Upper lobe of left lung (tissue), 6 donors: ENCODE measurements at regions not wholly inside any gene's neighbourhood (a gene's known extent, or its start where the extent isn't known, plus 50 kb on each side); places are given as distances from the start of the nearest gene placed in this dataset.

ENCODE experiments used
- ATAC-seq, 2 donors: fragments of 200-7000 bp; cut with Tn5 transposase; one replicate each; pipeline ENCODE4 v1.9.1; 2022; ENCODE audit warnings: mild to moderate bottlenecking in 2 of 2, moderate library complexity in 2 of 2; ENCODE audit not compliant: low FRiP score in 2 of 2
- DNase-seq, 2 donors: peaks; one replicate each; pipeline ENCODE4 v3.0.0-alpha.2; 2019 to 2020
- H3K27ac ChIP-seq, 4 donors: fragments of 200-600 bp; sonication (generic); one replicate each; pipeline ENCODE4 v1.5.1; 2016 to 2019
- H3K27me3 ChIP-seq, 4 donors: fragments of 200-600 bp; sonication (generic); one replicate each; pipeline ENCODE4 v1.5.1; 2017 to 2019
- H3K36me3 ChIP-seq, 4 donors: fragments of 200-600 bp; sonication (generic); one replicate each; pipeline ENCODE4 v1.5.1; 2016 to 2019
- H3K4me1 ChIP-seq, 4 donors: fragments of 200-600 bp; sonication (generic); one replicate each; pipeline ENCODE4 v1.5.1; 2018 to 2019
- H3K4me3 ChIP-seq, 4 donors: fragments of 200-600 bp; sonication (generic); one replicate each; pipeline ENCODE4 v1.5.1; 2017 to 2019; ENCODE audit warnings: mild to moderate bottlenecking in 2 of 4, moderate library complexity in 1 of 4
- H3K9me3 ChIP-seq, 4 donors: fragments of 200-600 bp; sonication (generic); one replicate each; pipeline ENCODE4 v1.5.1; 2018 to 2019
- EP300 ChIP-seq, 4 donors: sonication (generic); formaldehyde crosslinking; IDR thresholded peaks; one replicate each; pipeline ENCODE4 v1.5.1; 2017; ENCODE audit warnings: antibody characterized with exemption in 4 of 4, control low read depth in 2 of 4
- POLR2A ChIP-seq, 4 donors: fragments of 450-650 bp; IDR thresholded peaks; one replicate each; pipeline ENCODE4 v1.5.1; 2016 to 2017; ENCODE audit warnings: antibody characterized with exemption in 4 of 4, mild to moderate bottlenecking in 2 of 4
- POLR2AphosphoS5 ChIP-seq, 2 donors: sonication (generic); formaldehyde crosslinking; IDR thresholded peaks; one replicate each; pipeline ENCODE4 v1.5.1; 2017; ENCODE audit warnings: antibody characterized with exemption in 2 of 2
- WGBS, 2 donors: methylation state at CpG; one replicate each; pipeline ENCODE4 v1.1.5; 2017 to 2018; 5-methylcytosine and 5-hydroxymethylcytosine counted together
- TF ChIP-seq, protein P1 (sequence below), 6 experiments: fragments of 450-650 bp in 4 of 6; fragments of 200-600 bp in 2 of 6; sonication (generic) in 2 of 6; IDR thresholded peaks; one replicate each; pipeline ENCODE4 v1.5.1; 2016 to 2019; ENCODE audit warnings: antibody characterized with exemption in 6 of 6
- donor health status: DM: no; HTN: no; CAD: no; lungs with moderate emphysema.
- donor health status: DM: no; HTN: yes; CAD: no; lungs with severe emphysema.

DNA sequence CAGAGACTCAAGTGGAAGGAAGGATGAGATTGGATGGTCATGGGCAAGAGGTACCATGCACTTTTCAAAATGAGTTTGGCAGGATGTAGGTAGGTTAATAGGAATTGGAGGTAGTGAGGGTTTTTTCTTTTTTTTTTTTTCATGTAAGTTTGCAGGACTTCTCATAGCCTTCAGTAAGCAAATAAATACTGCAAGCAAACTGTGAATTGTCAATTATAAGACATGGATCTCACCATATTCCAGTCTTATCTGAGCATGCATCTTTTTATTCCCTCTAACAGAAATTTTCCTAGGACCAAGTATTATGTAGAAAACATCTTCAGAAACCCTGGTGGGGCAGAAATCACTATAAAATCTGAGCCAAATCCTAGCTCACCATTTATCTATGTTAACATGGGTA is 584.6 kb upstream of the CDH5 start:
- no peak for ATAC-seq
- Histone ChIP-seq H3K9me3 (no peaks in the 10 kb centered on the region), H3K4me1 (no peaks in the 10 kb centered on the region), H3K27me3 (no peaks in the 10 kb centered on the region), H3K27ac (no peak overlapping the region), H3K36me3 (no peaks in the 10 kb centered on the region), H3K4me3 (no peak overlapping the region)
- no peak for TF ChIP-seq POLR2A (IDR thresholded peaks at IDR 0.05)
- no peak for TF ChIP-seq EP300 (IDR thresholded peaks at IDR 0.05)
- TF ChIP-seq POLR2AphosphoS5 (IDR thresholded peaks at IDR 0.05): no peak
- TF ChIP-seq, protein P1, sequence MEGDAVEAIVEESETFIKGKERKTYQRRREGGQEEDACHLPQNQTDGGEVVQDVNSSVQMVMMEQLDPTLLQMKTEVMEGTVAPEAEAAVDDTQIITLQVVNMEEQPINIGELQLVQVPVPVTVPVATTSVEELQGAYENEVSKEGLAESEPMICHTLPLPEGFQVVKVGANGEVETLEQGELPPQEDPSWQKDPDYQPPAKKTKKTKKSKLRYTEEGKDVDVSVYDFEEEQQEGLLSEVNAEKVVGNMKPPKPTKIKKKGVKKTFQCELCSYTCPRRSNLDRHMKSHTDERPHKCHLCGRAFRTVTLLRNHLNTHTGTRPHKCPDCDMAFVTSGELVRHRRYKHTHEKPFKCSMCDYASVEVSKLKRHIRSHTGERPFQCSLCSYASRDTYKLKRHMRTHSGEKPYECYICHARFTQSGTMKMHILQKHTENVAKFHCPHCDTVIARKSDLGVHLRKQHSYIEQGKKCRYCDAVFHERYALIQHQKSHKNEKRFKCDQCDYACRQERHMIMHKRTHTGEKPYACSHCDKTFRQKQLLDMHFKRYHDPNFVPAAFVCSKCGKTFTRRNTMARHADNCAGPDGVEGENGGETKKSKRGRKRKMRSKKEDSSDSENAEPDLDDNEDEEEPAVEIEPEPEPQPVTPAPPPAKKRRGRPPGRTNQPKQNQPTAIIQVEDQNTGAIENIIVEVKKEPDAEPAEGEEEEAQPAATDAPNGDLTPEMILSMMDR (IDR thresholded peaks at IDR 0.05): no peak
- no peak for DNase-seq

DNA sequence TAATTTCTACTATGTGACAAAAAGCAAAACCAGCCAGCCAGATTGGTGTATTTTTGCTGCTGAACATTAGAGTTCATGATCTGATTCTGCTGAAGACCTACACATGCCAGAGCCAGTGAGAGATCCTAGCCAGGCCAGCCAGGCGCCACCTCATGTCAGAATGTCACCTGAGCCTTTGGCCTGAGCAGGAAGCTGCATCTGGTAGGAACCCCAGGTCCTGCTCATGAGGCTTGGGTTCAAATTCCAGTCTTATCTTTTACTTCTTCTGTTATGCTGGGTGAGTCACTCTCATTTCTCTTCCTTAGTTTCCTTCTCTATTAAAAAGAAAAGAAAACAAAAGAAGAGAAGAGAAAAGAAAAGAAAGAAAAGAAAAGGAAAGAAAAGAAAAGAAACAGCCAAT is 585.1 kb upstream of the CDH5 start:
- H3K36me3 ChIP-seq: no peaks in the 10 kb centered on the region
- H3K4me3 ChIP-seq: no peak overlapping the region
- no peaks in the 10 kb centered on the region for H3K27me3 ChIP-seq
- H3K4me1 ChIP-seq: no peaks in the 10 kb centered on the region
- DNase-seq (no peak), ATAC-seq (no peak)
- TF ChIP-seq POLR2A (IDR thresholded peaks at IDR 0.05): no peak
- TF ChIP-seq EP300 (IDR thresholded peaks at IDR 0.05): no peak
- no peak for TF ChIP-seq POLR2AphosphoS5 (IDR thresholded peaks at IDR 0.05)
- TF ChIP-seq, protein P1 (IDR thresholded peaks at IDR 0.05): no peak
- WGBS, 2 donors: 92 to 93% methylated on average over 1 of the region's 1 CpG
- no peak overlapping the region for H3K27ac ChIP-seq
- no peaks in the 10 kb centered on the region for H3K9me3 ChIP-seq

DNA sequence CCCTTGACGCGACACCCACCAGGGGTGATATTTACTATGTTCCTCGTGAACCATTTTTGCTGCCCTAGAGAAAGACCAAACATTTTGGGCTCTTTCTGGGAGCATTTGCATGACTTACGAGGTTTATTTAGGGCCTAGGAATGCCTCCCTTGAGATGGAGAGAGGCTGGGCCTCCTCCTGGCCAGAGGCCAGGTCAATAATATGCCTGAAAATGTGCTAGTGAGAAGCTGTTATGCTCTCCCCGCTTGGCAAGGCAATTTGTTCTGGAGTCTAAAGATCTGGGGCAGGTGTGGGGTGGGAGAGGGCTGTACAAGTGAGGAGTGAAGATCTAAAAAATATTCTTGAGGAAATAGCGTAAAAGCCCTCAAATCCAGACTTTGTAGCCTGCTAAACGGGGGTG is 587.3 kb upstream of the CDH5 start:
- Histone ChIP-seq H3K4me3 (no peak overlapping the region), H3K27me3 (no peaks in the 10 kb centered on the region), H3K36me3 (no peaks in the 10 kb centered on the region), H3K4me1 (no peaks in the 10 kb centered on the region), H3K27ac (no peak overlapping the region), H3K9me3 (no peaks in the 10 kb centered on the region)
- DNase-seq (no peak), ATAC-seq (no peak)
- WGBS, 2 donors: 72 to 84% methylated on average over 7 of the region's 7 CpGs
- TF ChIP-seq POLR2AphosphoS5 (IDR thresholded peaks at IDR 0.05) (no peak), EP300 (IDR thresholded peaks at IDR 0.05) (no peak), POLR2A (IDR thresholded peaks at IDR 0.05) (no peak)
- TF ChIP-seq, protein P1 (IDR thresholded peaks at IDR 0.05): no peak

DNA sequence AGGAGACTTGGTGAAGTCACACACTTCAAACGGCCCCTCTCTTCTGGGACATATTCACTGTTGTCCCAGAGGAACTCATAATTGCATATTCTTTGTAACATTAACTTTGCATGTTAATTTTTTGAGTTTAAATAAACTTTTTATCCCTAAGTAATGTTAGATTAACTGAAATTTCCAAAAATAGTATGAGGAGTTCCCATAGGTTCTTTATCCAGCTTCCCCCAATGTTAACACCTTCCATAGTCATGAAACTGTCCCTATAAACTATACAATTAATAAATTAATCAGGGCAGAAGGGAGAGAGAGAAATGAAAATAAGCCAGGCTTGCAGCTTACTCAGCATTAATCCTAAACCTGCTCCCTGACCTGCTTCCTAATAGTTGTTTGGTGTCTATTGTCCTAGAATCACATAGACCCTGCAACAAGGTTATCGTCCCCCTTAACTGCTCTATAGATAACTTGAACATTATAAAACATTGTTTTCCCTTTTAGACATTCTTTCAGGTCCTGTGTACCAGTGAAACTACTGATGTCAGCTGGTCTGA is 589.8 kb upstream of the CDH5 start:
- no peak overlapping the region for H3K27ac ChIP-seq
- ATAC-seq (no peak), DNase-seq (no peak)
- no peaks in the 10 kb centered on the region for H3K4me1 ChIP-seq
- TF ChIP-seq EP300 (IDR thresholded peaks at IDR 0.05) (no peak), POLR2A (IDR thresholded peaks at IDR 0.05) (no peak), POLR2AphosphoS5 (IDR thresholded peaks at IDR 0.05) (no peak)
- TF ChIP-seq, protein P1 (IDR thresholded peaks at IDR 0.05): no peak
- no peak overlapping the region for H3K4me3 ChIP-seq
- no peaks in the 10 kb centered on the region for H3K36me3 ChIP-seq
- no peaks in the 10 kb centered on the region for H3K9me3 ChIP-seq
- no peaks in the 10 kb centered on the region for H3K27me3 ChIP-seq
- 81 to 87% methylated on average over 2 of the region's 2 CpGs for WGBS, 2 donors

DNA sequence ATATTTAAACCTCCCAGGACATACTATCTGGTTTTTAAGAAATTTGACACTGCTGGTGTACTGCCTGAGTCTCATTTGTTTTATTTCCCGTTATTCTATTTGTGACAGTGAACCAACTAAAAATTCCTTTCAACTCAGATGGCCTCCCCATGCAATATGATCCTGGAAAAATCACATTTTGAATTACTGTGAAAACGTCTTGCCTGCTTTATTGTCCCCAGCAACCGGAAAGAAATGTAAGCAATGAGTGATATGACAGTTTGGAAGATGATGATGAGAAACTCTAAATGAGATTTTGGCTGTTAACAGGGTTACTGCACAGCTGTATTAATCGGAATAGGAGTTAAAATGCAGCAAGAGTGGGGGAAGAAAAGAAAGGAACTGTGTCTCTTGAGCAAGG is 590.7 kb upstream of the CDH5 start:
- no peaks in the 10 kb centered on the region for H3K27me3 ChIP-seq
- WGBS, 2 donors: 52 to 64% methylated on average over 4 of the region's 4 CpGs
- H3K9me3 ChIP-seq: peaks cover 0 to 3% (median 0%) of the 10 kb centered on the region in 4 donors
- TF ChIP-seq POLR2AphosphoS5 (IDR thresholded peaks at IDR 0.05) (no peak), POLR2A (IDR thresholded peaks at IDR 0.05) (no peak), EP300 (IDR thresholded peaks at IDR 0.05) (no peak)
- TF ChIP-seq, protein P1 (IDR thresholded peaks at IDR 0.05): no peak
- H3K36me3 ChIP-seq: no peaks in the 10 kb centered on the region
- DNase-seq (no peak), ATAC-seq (no peak)
- H3K4me3 ChIP-seq: no peak overlapping the region
- H3K27ac ChIP-seq: no peak overlapping the region
- H3K4me1 ChIP-seq: no peaks in the 10 kb centered on the region
